ENCODE measurements at regions not wholly inside any gene's neighbourhood (a gene's known extent, or its start where the extent isn't known, plus 50 kb on each side); places are given as distances from the start of the nearest gene placed in this dataset.

- DNase-seq (ENCODE audit: low read depth) = no peak
These were observed 84.4 kb upstream of the ID4 start for GRCh38 chr6:19752746-19753145.

GRCh38 chr6:19753826-19754225 lies 83.3 kb upstream of the ID4 start:
- no peak for DNase-seq (ENCODE audit: low read depth)

GRCh38 chr6:19754686-19755085 lies 82.5 kb upstream of the ID4 start:
- no peak for DNase-seq (ENCODE audit: low read depth)

GRCh38 chr6:19755181-19755580 lies 82.0 kb upstream of the ID4 start:
- DNase-seq (ENCODE audit: low read depth) = no peak

GRCh38 chr6:19757036-19757435 lies 80.1 kb upstream of the ID4 start:
- peak; percentile 37 for DNase-seq (ENCODE audit: low read depth)

- DNase-seq (ENCODE audit: low read depth) = peak; percentile 81
These were observed 77.9 kb upstream of the ID4 start for GRCh38 chr6:19759117-19759880.

GRCh38 chr6:19761121-19761520 lies 76.0 kb upstream of the ID4 start:
- no peak for DNase-seq (ENCODE audit: low read depth)

- DNase-seq (ENCODE audit: low read depth) = peak; percentile 22
These were observed 65.3 kb upstream of the ID4 start for GRCh38 chr6:19771753-19772336.

- no peak for DNase-seq (ENCODE audit: low read depth)
These were observed 64.3 kb upstream of the ID4 start for GRCh38 chr6:19772891-19773290.

GRCh38 chr6:19781269-19781668 lies 55.9 kb upstream of the ID4 start:
- DNase-seq (ENCODE audit: low read depth) = no peak

GRCh38 chr6:19782588-19782987 lies 54.6 kb upstream of the ID4 start:
- no peak for DNase-seq (ENCODE audit: low read depth)
